ENCODE measurements at regions not wholly inside any gene's neighbourhood (a gene's known extent, or its start where the extent isn't known, plus 50 kb on each side); places are given as distances from the start of the nearest gene placed in this dataset.

DNA sequence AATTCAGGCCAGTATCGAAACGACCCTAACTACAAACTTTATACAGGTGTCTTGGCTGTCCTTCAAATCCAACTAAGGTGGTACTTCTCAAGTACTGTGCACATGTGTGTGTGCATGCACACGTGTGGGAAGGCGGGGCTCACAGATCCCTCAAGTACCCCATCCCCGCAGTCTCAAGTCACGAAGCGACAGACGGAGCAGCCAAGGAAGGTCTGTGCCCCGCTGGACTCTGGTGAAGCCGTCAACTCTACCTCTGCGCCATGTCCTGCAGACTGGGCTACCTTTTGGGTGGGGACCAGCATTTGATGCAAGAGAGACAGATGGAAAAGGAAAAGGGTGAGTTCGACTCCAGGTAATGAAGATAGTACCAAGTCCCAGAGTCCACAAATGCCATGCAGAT lies 169.0 kb downstream of the CRYBB2 start:
- no peak for TF ChIP-seq EZH2 (IDR thresholded peaks at IDR 0.05)
- no peak for TF ChIP-seq POLR2AphosphoS5 (IDR thresholded peaks at IDR 0.05; ENCODE audit: borderline replicate concordance, low read depth, low read length)
